VCaP (cell line): ENCODE measurements at regions not wholly inside any gene's neighbourhood (a gene's known extent, or its start where the extent isn't known, plus 50 kb on each side); places are given as distances from the start of the nearest gene placed in this dataset.

Experiments
- H3K27ac ChIP-seq: fragments of 450-650 bp; 2 replicates; pipeline ENCODE4 v1.5.1; 2017
- TF ChIP-seq, protein P1 (sequence below): fragments of 450-650 bp; conservative IDR thresholded peaks from 2 replicates; pipeline ENCODE4 v1.5.1; 2017; ENCODE audit warnings: mild to moderate bottlenecking, moderate library complexity

DNA sequence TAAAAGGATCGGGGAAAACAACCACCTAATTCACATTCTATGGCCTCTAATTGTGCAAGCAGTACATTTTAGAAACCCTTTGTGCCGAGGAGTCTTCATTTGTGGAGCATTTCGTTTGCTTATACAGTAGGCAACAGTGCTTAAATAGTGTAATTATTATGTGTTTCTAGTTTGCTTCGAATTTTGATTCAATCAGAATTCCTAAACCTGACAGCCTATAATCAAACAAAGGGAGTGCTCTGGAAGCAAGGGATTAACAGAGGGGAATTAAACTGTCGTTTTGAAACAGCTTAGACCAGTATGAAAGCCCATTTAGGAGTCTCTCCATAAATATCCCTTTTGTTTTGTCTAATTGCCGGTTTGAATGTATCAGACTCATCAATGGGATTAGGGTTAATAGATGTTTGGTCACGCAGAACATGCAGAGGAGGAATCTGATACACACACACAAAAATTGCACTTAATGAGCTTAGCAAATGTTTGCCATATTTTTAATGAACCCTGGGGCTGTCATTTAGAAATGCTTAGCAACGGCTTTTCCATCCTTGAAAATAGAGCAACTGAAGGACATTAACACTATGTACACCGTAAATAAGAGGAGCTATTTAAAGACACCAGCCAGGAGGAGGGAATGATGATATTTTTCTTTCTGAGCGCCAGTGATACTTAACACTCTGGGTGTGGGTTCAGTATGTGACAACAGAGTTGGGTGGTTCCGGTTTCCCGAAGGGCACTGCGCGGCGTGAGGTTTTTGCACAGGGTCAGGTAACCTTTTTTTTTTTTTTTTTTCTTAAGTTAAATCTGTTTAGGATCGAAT, 404.7 kb downstream of the TLE4 start:
- peak overlapping the region; percentile 75 for H3K27ac ChIP-seq

DNA sequence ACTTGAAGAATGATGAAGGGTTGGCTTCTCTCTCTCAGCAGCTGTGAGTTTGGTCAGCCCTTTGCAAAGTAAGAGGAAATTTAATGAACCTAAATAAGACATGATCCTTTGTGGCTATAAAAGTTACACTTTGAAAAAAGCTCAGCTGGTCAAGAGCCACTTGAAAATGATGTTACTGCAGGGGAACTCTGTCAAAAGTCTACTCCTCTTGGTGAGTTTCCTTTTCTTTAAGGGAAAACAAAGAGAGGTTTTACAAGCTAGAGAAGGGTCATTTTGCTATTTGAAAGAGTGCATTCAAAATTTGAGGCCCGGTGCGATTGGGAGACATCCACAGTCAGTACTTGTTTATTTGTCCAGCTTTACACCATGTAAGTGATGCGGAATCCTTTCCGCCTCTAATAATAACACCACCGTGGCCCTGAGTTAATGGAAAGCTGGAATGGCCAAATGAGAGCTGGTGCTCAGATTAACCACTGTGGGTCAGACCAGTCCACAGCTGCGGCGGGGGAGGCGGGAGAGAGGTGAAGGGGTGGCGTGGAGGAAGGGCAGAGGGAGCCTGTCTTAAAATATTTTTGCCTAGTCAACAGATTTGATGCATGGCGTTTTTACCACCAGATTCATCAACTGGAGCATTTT, 404.0 kb downstream of the TLE4 start:
- TF ChIP-seq, protein P1, sequence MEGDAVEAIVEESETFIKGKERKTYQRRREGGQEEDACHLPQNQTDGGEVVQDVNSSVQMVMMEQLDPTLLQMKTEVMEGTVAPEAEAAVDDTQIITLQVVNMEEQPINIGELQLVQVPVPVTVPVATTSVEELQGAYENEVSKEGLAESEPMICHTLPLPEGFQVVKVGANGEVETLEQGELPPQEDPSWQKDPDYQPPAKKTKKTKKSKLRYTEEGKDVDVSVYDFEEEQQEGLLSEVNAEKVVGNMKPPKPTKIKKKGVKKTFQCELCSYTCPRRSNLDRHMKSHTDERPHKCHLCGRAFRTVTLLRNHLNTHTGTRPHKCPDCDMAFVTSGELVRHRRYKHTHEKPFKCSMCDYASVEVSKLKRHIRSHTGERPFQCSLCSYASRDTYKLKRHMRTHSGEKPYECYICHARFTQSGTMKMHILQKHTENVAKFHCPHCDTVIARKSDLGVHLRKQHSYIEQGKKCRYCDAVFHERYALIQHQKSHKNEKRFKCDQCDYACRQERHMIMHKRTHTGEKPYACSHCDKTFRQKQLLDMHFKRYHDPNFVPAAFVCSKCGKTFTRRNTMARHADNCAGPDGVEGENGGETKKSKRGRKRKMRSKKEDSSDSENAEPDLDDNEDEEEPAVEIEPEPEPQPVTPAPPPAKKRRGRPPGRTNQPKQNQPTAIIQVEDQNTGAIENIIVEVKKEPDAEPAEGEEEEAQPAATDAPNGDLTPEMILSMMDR: no peak
- H3K27ac ChIP-seq: peak overlapping the region; percentile 75

More for the DNA sequence above, 404.7 kb downstream of the TLE4 start:
- TF ChIP-seq, protein P1: no peak

DNA sequence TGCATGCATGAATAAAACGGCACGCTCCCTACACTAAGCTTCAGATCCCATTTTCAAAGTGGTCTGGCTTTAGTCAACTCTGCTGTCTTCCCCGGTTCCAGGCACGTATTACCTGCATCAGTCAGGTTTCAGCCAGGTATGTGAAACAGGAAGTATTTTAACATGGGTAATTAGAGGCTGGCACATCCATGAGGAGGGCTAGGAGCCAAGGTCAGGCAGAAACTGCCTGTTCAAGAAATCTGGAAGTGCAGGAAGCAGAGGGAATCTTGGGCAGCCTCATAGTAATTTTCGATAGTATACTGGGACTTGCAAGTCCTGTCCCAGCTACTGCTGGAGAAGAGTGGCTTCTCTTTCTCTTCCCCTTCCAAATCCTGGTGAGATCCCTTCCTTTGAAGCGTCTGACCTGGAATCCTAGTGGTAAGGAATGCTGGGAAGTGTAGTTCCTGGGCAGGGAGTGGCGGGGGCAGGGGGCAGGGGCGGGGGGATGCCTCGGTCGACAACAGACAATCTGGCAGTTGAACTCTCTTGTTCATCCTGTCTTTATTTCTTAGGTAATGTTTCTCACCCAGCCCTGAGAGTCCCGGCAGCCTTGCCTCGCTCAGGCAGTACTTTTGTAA, 403.1 kb downstream of the TLE4 start:
- peak overlapping the region; percentile 75 for H3K27ac ChIP-seq
- TF ChIP-seq, protein P1: no peak

DNA sequence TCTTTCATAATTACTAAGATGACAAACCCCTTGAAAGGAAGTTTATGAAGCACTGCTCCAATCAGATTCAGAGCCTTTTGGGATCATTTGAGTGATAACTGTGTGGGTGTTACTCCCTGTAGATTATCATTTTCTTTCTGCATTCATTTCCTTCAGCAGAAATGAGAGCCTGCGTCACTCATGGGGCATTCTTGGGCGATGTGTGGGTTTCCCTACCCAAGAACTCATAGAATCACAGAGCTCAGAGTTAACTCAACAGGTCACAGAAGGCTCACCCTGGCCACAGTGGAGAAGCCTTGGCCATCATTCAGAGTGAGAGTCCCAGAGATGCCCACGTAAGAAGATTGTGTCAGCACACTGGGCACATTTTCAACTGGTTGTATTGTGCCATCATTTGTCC, 401.9 kb downstream of the TLE4 start:
- TF ChIP-seq, protein P1: no peak
- peak overlapping the region; percentile 75 for H3K27ac ChIP-seq

DNA sequence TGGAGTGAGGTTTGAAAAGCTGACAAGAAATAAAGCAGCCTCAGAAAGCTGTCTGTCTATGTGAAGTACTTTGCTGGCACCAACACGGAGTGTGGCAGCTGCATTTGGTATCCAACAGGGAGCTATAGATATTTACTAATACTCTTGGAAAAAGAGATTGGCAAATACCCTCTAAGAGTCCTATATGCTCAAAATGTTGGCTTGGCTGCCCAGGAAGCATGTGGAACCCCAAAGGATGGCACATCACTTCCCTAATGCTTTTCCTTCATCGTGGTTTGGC, 398.3 kb downstream of the TLE4 start:
- H3K27ac ChIP-seq: no peak overlapping the region
- TF ChIP-seq, protein P1: no peak

DNA sequence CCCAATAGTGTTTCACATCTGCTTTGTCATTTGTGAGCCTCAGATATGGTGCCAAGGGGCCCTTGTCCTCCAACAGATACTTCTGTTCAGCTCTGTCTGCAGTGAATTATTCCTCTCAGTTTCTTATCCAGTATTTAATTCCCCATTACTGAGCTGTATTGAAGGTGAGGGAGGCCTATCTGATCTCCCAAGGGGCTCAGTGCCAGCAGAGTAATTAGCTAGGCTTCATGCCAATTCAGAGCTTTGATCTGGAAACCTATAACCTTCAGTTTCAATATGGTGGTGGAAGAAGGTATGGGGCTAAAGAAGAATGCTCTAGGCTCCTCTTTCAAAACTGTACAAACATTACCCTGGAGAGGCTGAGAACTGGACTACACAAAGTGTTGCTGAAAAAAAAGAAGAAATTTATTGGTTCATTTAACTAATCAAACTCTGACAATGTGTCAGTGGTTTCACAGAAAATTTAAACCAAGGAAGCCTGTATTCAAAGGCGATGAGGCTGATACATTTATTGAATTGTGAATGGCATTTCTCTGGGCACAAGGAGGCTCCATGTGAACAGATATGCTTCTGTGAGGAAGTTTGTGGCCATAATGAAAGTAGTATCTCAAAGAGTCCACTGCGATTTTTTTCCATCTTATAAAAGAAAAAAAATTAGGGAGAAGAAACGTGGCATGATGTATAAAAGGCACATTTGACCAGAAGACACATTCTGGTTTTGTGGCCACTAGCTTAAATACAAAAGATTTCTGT, 397.8 kb downstream of the TLE4 start:
- TF ChIP-seq, protein P1: no peak
- H3K27ac ChIP-seq: no peak overlapping the region

DNA sequence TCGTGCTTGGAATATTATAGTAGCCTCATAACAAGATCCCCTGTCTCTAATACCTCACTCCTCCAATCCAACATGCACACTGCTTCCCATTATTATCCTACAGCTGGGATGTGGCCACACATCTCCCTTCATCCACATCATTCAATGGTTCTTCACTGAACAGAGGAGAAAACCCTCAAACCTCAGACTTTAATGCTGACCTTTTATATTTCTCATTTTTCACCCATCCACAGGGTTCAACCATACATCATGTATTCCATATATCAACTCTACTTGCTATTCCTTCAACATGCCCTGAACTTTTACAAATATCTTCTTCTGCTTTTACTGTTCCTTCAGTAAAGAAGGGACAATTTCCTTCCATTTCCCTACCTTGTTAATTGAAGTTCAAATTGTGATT, 396.8 kb downstream of the TLE4 start:
- H3K27ac ChIP-seq: no peak overlapping the region
- TF ChIP-seq, protein P1: no peak
